ENCODE measurements at regions not wholly inside any gene's neighbourhood (a gene's known extent, or its start where the extent isn't known, plus 50 kb on each side); places are given as distances from the start of the nearest gene placed in this dataset.

DNA sequence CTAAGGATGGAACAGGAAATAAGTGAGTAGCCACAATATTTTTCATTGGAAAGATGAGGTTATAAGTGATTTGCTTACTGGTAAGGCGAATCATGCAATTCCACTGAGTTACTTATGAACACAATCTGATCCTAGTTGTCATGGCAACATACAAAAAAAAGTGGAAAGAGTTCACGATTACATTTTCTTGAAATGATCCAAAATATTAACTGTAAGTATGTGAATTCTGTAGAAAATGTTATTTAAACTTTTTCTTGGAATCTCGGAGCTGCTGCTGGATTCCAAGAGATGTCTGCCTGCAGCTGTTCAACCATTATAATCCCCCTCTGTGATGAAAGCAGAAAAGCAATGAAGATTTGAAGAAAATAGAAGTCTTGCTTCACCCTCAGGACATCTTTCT is 120.5 kb downstream of the KBTBD8 start:
- Histone ChIP-seq H3K36me3 (ENCODE audit: control insufficient read depth, insufficient read depth, low read length) (no peaks in the 10 kb centered on the region), H3K27ac (ENCODE audit: low read depth, low read length) (no peak overlapping the region), H3K4me1 (ENCODE audit: control insufficient read depth, insufficient read depth, low read length) (no peaks in the 10 kb centered on the region), H3K9me3 (ENCODE audit: control insufficient read depth, low read length) (no peaks in the 10 kb centered on the region), H3K9ac (ENCODE audit: extremely low read depth, low read length, poor library complexity, severe bottlenecking) (no peak overlapping the region), H3K4me3 (ENCODE audit: low read length) (no peak overlapping the region), H3K27me3 (ENCODE audit: control insufficient read depth, insufficient read depth, low read length, poor library complexity, severe bottlenecking) (no peaks in the 10 kb centered on the region)
- no peaks in the 10 kb centered on the region for H3K4me1 Mint-ChIP-seq
- H3K9me3 Mint-ChIP-seq: no peaks in the 10 kb centered on the region
- no peak overlapping the region for H3K27ac Mint-ChIP-seq
- H3K36me3 Mint-ChIP-seq (ENCODE audit: low read depth): no peaks in the 10 kb centered on the region
- H3K4me3 Mint-ChIP-seq: no peak overlapping the region
- TF ChIP-seq, protein P1, sequence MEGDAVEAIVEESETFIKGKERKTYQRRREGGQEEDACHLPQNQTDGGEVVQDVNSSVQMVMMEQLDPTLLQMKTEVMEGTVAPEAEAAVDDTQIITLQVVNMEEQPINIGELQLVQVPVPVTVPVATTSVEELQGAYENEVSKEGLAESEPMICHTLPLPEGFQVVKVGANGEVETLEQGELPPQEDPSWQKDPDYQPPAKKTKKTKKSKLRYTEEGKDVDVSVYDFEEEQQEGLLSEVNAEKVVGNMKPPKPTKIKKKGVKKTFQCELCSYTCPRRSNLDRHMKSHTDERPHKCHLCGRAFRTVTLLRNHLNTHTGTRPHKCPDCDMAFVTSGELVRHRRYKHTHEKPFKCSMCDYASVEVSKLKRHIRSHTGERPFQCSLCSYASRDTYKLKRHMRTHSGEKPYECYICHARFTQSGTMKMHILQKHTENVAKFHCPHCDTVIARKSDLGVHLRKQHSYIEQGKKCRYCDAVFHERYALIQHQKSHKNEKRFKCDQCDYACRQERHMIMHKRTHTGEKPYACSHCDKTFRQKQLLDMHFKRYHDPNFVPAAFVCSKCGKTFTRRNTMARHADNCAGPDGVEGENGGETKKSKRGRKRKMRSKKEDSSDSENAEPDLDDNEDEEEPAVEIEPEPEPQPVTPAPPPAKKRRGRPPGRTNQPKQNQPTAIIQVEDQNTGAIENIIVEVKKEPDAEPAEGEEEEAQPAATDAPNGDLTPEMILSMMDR (conservative IDR thresholded peaks at IDR 0.05): no peak
- H3K27me3 Mint-ChIP-seq (ENCODE audit: insufficient read depth): no peaks in the 10 kb centered on the region
- WGBS, 2 experiments (ENCODE audit: insufficient coverage in 1 of 2, insufficient read length in 1 of 2): 94% methylated on average over 3 of the region's 3 CpGs
- DNase-seq: no peak

DNA sequence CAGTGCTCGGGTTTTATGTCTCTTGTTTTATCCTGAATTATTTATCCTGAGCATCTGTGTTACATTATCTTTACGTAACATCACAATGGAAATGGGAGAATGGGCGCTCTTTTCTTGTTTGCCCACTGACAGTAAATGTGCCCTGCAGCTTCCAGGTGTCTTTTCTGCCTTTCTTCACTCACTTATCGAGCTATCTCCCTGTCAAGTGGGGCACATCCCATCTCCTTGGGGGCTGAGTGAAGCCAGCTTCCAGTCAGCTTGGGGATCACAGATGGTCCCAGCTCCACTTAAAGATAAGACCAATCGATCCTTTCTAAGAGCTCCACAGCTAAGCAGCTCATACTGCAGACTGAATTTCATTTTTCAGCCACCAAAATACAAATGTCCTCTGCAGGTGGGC is 125.8 kb downstream of the KBTBD8 start:
- TF ChIP-seq, protein P1 (conservative IDR thresholded peaks at IDR 0.05): no peak
- H3K36me3 ChIP-seq (ENCODE audit: control insufficient read depth, insufficient read depth, low read length): no peaks in the 10 kb centered on the region
- H3K27ac ChIP-seq (ENCODE audit: low read depth, low read length): no peak overlapping the region
- H3K36me3 Mint-ChIP-seq (ENCODE audit: low read depth): no peaks in the 10 kb centered on the region
- no peak overlapping the region for H3K9ac ChIP-seq (ENCODE audit: extremely low read depth, low read length, poor library complexity, severe bottlenecking)
- no peaks in the 10 kb centered on the region for H3K27me3 Mint-ChIP-seq (ENCODE audit: insufficient read depth)
- peaks cover 9% of the 10 kb centered on the region for H3K9me3 Mint-ChIP-seq
- H3K4me1 Mint-ChIP-seq: no peaks in the 10 kb centered on the region
- no peak overlapping the region for H3K27ac Mint-ChIP-seq
- no peaks in the 10 kb centered on the region for H3K9me3 ChIP-seq (ENCODE audit: control insufficient read depth, low read length)
- DNase-seq: no peak
- H3K4me1 ChIP-seq (ENCODE audit: control insufficient read depth, insufficient read depth, low read length): no peaks in the 10 kb centered on the region
- 88 to 100% methylated on average over 3 to 5 of the region's 5 CpGs for WGBS, 2 experiments (ENCODE audit: insufficient coverage in 1 of 2, insufficient read length in 1 of 2)
- no peaks in the 10 kb centered on the region for H3K27me3 ChIP-seq (ENCODE audit: control insufficient read depth, insufficient read depth, low read length, poor library complexity, severe bottlenecking)
- no peak overlapping the region for H3K4me3 ChIP-seq (ENCODE audit: low read length)
- H3K4me3 Mint-ChIP-seq: no peak overlapping the region

DNA sequence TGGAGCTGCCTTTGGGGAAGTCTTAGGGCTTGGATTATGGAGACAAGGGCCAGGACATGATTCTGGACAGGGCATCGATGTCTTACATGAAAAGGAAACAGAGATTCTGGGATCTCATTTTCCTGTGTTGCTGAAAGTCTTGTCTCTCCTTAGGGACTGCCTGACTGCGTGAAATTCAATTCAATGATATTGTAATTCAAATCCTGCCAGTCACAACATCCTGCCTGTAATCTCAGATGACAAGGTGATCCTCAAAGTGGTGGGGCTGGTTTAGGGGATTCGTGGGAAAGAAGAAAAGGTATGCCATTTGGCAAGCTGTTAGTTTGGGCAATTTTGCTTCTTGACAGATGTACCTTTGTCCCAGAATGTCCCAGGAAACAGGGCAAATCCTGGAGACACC is 129.1 kb downstream of the KBTBD8 start:
- Mint-ChIP-seq H3K4me1 (no peaks in the 10 kb centered on the region), H3K4me3 (no peak overlapping the region), H3K27me3 (ENCODE audit: insufficient read depth) (no peaks in the 10 kb centered on the region), H3K27ac (no peak overlapping the region), H3K36me3 (ENCODE audit: low read depth) (no peaks in the 10 kb centered on the region), H3K9me3 (peaks cover 9% of the 10 kb centered on the region)
- Histone ChIP-seq H3K27ac (ENCODE audit: low read depth, low read length) (no peak overlapping the region), H3K36me3 (ENCODE audit: control insufficient read depth, insufficient read depth, low read length) (no peaks in the 10 kb centered on the region), H3K4me1 (ENCODE audit: control insufficient read depth, insufficient read depth, low read length) (no peaks in the 10 kb centered on the region), H3K9me3 (ENCODE audit: control insufficient read depth, low read length) (no peaks in the 10 kb centered on the region), H3K9ac (ENCODE audit: extremely low read depth, low read length, poor library complexity, severe bottlenecking) (no peak overlapping the region), H3K27me3 (ENCODE audit: control insufficient read depth, insufficient read depth, low read length, poor library complexity, severe bottlenecking) (no peaks in the 10 kb centered on the region), H3K4me3 (ENCODE audit: low read length) (no peak overlapping the region)
- WGBS, 2 experiments (ENCODE audit: insufficient coverage in 1 of 2, insufficient read length in 1 of 2): 74 to 100% methylated on average over 1 to 3 of the region's 3 CpGs
- TF ChIP-seq, protein P1 (conservative IDR thresholded peaks at IDR 0.05): no peak
- no peak for DNase-seq
